GM21447 (cell line): ENCODE measurements at regions not wholly inside any gene's neighbourhood (a gene's known extent, or its start where the extent isn't known, plus 50 kb on each side); places are given as distances from the start of the nearest gene placed in this dataset.
"Not testable (repeated sequence)": the region's sequence is repeated elsewhere in the genome, so short reads cannot be mapped to it uniquely, and the experiment has no call there.

ENCODE experiments used
- ATAC-seq: cut with Tn5 transposase; IDR thresholded peaks from one replicate; pipeline ENCODE4 v1.9.1; 2021; ENCODE audit not compliant: unreplicated experiment

DNA sequence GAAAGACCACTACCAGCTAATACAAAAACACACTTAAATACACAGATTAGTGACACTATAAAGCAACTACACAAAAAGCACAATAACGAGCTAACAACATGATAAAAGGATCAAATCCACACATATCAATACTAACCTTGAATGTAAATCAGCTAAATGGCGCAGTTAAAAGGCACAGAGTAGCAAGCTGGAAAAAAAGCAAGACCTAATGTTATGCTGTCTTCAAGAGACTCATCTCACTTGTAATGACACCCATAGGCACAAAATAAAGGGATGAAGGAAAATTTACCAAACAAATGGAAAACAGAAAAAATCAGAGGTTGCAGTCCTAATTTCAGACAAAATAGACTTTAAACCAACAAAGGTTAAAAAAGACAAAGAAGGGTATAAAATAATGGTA lies 86.3 kb downstream of the NUS1 start:
- no peak for ATAC-seq

DNA sequence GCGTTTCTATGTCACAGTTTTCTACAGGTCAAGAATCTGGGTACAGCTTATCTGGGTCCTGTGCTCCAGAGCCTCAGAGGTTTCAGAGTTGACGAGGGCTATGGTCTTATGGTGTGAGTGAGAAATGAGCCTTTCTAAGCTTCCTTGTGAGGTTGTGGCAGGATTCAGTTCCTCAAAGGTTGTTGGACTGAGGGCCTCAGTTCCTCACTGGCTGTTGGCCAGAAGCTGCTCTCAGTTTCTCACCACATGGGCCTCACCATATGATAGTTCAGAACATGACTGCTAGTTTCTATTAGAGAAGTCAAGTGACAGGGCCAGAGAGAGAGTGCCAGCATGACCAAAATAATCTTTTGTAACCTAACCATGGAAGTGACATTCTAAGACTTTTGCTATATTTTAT lies 96.1 kb downstream of the NUS1 start:
- ATAC-seq = peak; percentile 97

DNA sequence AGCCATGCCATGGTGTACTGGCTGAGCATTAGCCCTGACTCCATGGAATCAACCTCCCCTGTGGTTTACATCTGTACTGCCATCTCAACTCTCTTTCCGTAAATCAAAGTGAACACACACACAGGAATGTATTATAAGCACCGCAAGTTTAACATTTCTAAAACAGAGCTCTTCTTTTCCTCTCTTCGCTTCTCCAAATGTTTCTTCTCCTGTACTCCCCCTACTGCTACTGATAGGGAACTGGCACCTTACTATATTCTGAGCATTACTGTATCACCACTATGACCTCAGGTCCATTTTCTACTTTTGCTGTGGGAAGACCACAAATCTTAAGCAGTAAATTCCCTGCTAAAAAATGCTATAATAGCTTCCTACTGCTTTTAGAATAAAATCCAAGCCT lies 101.2 kb downstream of the NUS1 start:
- no peak for ATAC-seq

GRCh38 chr6:117781550-117781949 lies 106.3 kb downstream of the NUS1 start:
- no peak for ATAC-seq

DNA sequence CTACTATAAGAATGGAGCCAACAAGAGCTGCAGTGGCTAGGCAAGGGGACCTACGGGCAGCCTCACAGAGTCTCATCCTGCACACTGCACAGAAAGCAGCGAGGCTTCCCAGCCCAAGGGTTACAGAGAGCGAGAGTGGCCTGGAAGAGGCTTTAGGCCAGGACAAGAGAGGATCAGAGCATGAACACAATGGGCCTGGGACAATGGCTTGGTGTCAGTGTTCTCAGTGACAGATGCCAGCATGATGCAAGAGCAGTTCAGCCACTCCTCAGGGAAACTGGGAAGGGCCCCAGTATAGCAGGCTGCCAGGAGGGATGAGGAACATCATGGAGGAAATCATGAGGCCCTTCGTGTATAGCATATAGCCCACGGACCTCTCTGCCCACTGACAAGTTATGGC lies 108.0 kb downstream of the NUS1 start:
- no peak for ATAC-seq

- ATAC-seq = no peak
Observed at GRCh38 chr6:117791012-117791411, 115.7 kb downstream of the NUS1 start.

GRCh38 chr6:117795234-117795633 lies 111.8 kb upstream of the SLC35F1 start:
- ATAC-seq = no peak

GRCh38 chr6:117798819-117799218 lies 108.2 kb upstream of the SLC35F1 start:
- ATAC-seq = not testable (repeated sequence)

GRCh38 chr6:117810269-117810668 lies 96.8 kb upstream of the SLC35F1 start:
- ATAC-seq = no peak

DNA sequence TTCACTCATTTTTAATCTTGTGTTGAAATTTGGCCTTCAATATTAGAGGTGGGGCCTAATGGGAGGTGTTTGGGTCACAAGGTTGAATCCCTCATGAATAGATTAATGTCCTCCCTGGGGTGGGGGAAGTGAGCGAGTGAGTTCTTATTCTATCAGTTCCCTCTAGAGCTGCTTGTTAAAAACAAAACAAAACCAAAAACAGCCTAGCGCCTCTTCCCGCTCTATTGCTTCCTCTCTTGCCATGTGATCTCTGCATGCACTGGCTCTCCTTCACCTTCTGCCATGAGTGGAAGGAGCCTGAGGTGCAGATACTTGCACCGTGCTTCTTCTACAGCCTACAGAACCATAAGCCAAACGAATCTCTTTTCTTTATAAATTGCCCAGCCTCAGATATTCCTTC lies 89.6 kb upstream of the SLC35F1 start:
- no peak for ATAC-seq

GRCh38 chr6:117817992-117818391 lies 89.1 kb upstream of the SLC35F1 start:
- no peak for ATAC-seq

DNA sequence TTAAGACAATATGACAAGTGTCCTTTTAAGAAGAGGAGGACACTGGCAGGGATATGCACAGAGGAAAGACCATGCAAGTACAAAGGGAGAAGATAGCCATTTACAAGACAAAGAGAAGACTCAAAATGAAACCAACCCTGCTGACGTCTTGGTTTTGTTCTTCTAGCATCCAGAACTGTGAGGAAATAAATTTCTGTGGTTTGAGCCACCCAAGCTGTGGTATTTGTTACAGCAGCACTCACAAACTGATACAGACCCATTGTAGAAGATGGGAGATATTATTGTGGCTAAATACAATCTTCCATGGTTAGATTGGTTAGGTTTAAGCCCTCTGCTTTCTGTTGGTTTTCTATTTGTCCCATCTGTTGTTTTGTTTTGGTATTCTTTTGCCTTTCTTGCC lies 88.6 kb upstream of the SLC35F1 start:
- no peak for ATAC-seq

DNA sequence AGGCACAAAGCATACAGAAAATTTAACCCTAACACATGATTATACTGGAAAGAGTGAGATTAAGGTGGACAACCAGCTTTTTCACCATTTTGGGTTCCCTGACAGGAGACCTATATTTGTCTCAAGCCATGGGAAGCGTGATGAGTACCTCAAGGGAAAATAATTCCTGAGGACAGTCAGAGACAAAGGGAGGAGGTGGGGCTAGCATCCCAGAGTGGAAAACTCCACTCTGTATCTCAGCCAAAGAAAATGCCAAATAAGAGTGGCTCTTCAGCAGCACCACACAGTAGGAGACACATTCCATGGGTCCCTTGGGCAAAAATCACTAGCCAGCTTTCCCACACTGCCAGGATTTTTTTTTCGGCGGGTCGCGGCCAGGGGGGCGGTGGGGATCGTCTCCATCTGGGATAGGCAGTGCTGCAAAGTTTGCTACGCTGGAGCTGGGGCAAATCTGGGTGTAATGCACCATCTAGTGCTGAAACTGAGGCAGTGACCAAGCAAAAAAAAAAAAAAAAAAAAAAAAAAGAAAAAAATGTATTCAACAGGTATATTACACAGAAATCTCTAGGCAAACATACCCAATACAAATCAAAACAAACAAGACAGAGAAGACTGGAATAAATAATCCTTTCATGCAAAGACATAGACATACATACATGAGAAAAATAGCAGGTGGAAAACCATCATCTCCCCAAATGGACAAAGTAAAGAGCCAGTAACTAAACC lies 77.3 kb upstream of the SLC35F1 start:
- ATAC-seq = no peak

DNA sequence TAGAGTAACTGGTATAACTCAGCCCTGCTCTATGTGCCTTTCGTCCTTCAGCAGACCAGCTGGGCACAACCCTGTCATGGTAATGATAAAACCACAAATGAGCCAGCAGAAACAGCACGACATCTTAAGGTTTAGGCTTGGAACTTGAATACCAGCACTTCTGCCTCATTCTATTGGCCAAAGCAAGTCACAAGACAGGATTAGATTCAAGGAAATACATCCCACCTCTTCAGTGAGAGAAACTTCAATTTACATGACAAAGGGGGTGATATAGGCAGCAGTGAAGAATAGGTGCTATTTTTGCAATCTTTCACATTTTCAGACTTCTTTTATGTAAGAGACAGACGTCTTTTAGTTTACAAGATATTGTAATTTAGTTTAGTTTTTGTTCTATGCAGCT lies 69.8 kb upstream of the SLC35F1 start:
- ATAC-seq = no peak

DNA sequence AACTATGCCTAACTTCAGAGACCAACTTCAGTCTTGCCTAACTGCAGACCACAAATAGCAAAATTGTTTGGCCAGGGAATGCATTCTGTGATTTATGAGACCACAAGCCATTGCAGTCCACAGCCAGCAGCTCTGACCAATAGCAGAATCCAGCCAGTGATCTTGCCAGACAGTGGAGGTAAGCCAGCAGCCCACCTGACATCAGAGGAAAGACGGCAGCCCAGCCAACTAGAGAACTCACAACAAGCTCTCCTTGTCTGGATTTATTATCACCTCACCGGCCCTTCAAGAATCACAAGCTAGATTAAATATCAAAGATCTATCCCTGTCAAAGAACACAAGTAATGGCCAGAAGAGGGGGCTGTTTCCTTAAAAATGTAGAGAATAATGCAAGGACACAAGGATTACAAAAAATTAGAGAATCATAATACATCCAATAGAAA lies 66.5 kb upstream of the SLC35F1 start:
- ATAC-seq = no peak

GRCh38 chr6:117847912-117848311 lies 59.2 kb upstream of the SLC35F1 start:
- no peak for ATAC-seq

- ATAC-seq = no peak
Observed at GRCh38 chr6:117849087-117849486, 58.0 kb upstream of the SLC35F1 start.
